ENCODE measurements at regions not wholly inside any gene's neighbourhood (a gene's known extent, or its start where the extent isn't known, plus 50 kb on each side); places are given as distances from the start of the nearest gene placed in this dataset.
"Not testable (repeated sequence)": the region's sequence is repeated elsewhere in the genome, so short reads cannot be mapped to it uniquely, and the experiment has no call there.

GRCh38 chr1:177710696-177711620, 258.9 kb downstream of the SEC16B start:
- DNase-seq (ENCODE audit: low spot score) = no peak

- DNase-seq (ENCODE audit: low spot score) = no peak
Measured at GRCh38 chr1:177708406-177708805, 261.5 kb downstream of the SEC16B start.

- no peak for DNase-seq (ENCODE audit: low spot score)
Measured at GRCh38 chr1:177706977-177707376, 262.9 kb downstream of the SEC16B start.

GRCh38 chr1:177705839-177706238, 264.0 kb downstream of the SEC16B start:
- no peak for DNase-seq (ENCODE audit: low spot score)

GRCh38 chr1:177703888-177704446, 265.9 kb downstream of the SEC16B start:
- DNase-seq (ENCODE audit: low spot score) = no peak

GRCh38 chr1:177701654-177702353, 268.1 kb downstream of the SEC16B start:
- DNase-seq (ENCODE audit: low spot score) = no peak

GRCh38 chr1:177700856-177701255, 269.0 kb downstream of the SEC16B start:
- DNase-seq (ENCODE audit: low spot score) = no peak

- no peak for DNase-seq (ENCODE audit: low spot score)
Measured at GRCh38 chr1:177690996-177691395, 278.9 kb downstream of the SEC16B start.

- DNase-seq (ENCODE audit: low spot score) = no peak
Measured at GRCh38 chr1:177687544-177687943, 282.3 kb downstream of the SEC16B start.

GRCh38 chr1:177686933-177687332, 282.9 kb downstream of the SEC16B start:
- no peak for DNase-seq (ENCODE audit: low spot score)

- DNase-seq (ENCODE audit: low spot score) = no peak
Measured at GRCh38 chr1:177669161-177669560, 300.7 kb downstream of the SEC16B start.

GRCh38 chr1:177665935-177666334, 303.9 kb downstream of the SEC16B start:
- no peak for DNase-seq (ENCODE audit: low spot score)

GRCh38 chr1:177664742-177665141, 305.1 kb downstream of the SEC16B start:
- DNase-seq (ENCODE audit: low spot score) = not testable (repeated sequence)

GRCh38 chr1:177660188-177660587, 309.7 kb downstream of the SEC16B start:
- DNase-seq (ENCODE audit: low spot score) = no peak

- DNase-seq (ENCODE audit: low spot score) = no peak
Measured at GRCh38 chr1:177659281-177659680, 310.6 kb downstream of the SEC16B start.

GRCh38 chr1:177656598-177656997, 313.3 kb downstream of the SEC16B start:
- DNase-seq (ENCODE audit: low spot score) = no peak

- no peak for DNase-seq (ENCODE audit: low spot score)
Measured at GRCh38 chr1:177650947-177651346, 318.9 kb downstream of the SEC16B start.

GRCh38 chr1:177648731-177649265, 321.1 kb downstream of the SEC16B start:
- no peak for DNase-seq (ENCODE audit: low spot score)

- no peak for DNase-seq (ENCODE audit: low spot score)
Measured at GRCh38 chr1:177648138-177648537, 321.7 kb downstream of the SEC16B start.

GRCh38 chr1:177646757-177647730, 322.8 kb downstream of the SEC16B start:
- DNase-seq (ENCODE audit: low spot score) = no peak

- no peak for DNase-seq (ENCODE audit: low spot score)
Measured at GRCh38 chr1:177645491-177646190, 324.2 kb downstream of the SEC16B start.

All from HuH-7.5 (cell line).